ENCODE measurements at regions not wholly inside any gene's neighbourhood (a gene's known extent, or its start where the extent isn't known, plus 50 kb on each side); places are given as distances from the start of the nearest gene placed in this dataset.

DNA sequence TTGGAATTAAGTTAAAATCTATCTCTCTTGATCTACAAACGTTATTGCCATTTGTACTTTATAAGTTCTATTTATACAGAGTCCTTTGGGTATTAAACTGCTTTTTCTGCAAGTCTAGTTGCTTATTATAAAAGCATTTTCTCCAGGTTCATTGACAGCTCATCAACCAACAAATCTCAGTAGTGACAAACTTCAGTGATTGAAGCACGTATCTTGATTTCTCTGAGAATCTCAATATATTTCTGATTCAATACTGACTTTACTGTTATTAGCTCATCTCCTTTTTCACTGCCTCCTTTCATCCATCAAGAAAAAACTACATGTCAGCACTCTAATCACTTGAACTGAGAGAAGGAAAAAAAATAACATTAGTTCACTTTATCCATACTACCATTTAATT is 630.2 kb downstream of the ARAP2 start:
- TF ChIP-seq, protein P1, sequence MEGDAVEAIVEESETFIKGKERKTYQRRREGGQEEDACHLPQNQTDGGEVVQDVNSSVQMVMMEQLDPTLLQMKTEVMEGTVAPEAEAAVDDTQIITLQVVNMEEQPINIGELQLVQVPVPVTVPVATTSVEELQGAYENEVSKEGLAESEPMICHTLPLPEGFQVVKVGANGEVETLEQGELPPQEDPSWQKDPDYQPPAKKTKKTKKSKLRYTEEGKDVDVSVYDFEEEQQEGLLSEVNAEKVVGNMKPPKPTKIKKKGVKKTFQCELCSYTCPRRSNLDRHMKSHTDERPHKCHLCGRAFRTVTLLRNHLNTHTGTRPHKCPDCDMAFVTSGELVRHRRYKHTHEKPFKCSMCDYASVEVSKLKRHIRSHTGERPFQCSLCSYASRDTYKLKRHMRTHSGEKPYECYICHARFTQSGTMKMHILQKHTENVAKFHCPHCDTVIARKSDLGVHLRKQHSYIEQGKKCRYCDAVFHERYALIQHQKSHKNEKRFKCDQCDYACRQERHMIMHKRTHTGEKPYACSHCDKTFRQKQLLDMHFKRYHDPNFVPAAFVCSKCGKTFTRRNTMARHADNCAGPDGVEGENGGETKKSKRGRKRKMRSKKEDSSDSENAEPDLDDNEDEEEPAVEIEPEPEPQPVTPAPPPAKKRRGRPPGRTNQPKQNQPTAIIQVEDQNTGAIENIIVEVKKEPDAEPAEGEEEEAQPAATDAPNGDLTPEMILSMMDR (IDR thresholded peaks at IDR 0.05; ENCODE audit: low read depth, low read length) = no peak
- DNase-seq (ENCODE audit: extremely low read depth, low read depth) = no peak

DNA sequence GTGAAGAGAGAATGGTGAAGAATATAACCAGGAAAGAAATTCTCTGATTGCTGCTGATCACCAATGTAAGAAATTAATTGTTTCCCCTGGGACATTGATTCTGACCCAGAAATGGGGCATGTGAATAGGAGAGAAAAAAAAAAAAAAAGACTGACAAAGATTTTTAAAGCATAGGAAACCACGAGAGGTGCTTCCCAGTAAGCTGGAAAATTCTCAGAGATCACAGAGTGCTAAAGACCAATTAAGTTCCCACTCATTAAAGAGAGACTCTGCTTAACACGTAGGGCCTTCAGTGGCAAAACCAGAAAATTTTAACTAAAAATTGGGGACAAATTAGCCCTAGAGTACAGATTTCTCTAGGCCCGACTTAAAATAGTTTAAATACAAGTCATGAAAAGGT is 604.4 kb downstream of the ARAP2 start:
- TF ChIP-seq, protein P1 (IDR thresholded peaks at IDR 0.05; ENCODE audit: low read depth, low read length) = no peak
- DNase-seq (ENCODE audit: extremely low read depth, low read depth) = no peak

DNA sequence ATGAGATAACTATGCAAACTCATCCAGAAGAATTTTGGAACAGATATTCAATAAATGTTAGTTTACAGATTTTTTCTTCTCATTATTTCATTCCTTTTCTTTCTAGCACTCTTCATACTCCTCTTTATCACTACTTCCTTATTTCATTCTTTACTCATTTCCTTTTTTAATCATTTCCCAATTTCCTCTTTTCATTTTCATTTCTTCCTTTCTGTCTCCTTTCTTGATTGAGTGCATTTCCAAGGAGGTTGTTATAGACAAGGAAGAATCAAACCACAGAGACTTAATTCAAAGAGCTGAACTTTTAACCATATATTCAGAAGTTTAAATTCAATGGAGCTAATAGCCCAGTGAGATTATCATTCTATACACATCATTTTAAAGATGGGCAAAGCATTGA is 600.7 kb downstream of the ARAP2 start:
- DNase-seq (ENCODE audit: extremely low read depth, low read depth) = no peak
- TF ChIP-seq, protein P1 (IDR thresholded peaks at IDR 0.05; ENCODE audit: low read depth, low read length) = no peak

DNA sequence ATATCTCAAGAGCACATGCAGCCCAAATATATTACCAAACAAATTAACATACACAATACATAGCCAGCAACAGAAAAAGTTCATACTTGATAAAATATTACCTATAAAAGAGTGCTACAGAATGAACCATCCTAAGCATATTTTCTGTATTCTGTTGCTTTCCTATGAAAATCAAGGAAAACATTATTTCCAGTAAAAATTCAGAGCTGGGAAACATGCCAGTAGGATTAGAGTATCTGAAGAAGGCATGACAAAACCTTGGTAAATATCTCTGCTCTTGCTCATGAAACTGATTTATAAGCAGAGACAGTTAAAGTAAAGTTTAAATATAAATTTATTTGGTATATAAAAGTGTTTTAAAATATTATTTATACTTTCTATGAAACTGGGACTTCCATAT is 599.7 kb downstream of the ARAP2 start:
- TF ChIP-seq, protein P1 (IDR thresholded peaks at IDR 0.05; ENCODE audit: low read depth, low read length) = no peak

DNA sequence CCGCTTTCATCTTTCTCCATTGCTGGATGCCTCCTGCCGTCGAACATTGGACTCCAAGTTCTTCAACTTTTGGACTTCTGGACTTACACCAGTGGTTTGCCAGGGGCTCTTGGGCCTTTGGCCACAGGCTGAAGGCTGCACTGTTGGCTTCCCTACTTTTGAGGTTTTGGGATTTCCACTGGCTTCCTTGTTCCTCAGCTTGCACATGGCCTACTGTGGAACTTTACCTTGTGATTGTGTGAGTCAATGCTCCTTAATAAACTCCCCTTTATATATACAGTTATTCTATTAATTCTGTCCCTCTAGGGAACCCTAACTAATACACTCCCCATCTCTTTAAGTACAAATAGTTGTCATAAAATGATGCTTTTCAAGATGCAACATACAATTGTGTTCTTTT is 595.3 kb downstream of the ARAP2 start:
- TF ChIP-seq, protein P1 (IDR thresholded peaks at IDR 0.05; ENCODE audit: low read depth, low read length) = no peak
- no peak for DNase-seq (ENCODE audit: extremely low read depth, low read depth)

More for the DNA sequence above, 599.7 kb downstream of the ARAP2 start:
- DNase-seq (ENCODE audit: extremely low read depth, low read depth) = no peak

DNA sequence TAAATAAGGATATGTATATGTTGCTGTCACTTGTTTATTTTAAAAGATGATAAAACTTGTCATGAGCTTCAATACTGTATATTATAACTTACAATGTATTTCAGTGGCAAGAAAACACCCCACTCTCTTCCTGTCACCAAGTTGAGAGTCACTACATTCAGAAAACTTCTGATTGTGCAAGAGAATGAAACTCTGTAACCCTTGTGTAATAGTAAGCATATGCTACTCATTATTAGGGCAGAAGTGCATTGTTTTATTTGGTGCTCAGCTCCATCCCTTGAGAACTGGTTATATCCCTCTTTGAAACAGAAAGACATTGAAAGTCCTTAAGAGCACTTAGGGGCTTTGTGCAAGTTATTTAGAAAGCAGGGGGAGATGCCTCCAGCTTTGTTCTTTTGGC is 594.5 kb downstream of the ARAP2 start:
- DNase-seq (ENCODE audit: extremely low read depth, low read depth) = no peak
- TF ChIP-seq, protein P1 (IDR thresholded peaks at IDR 0.05; ENCODE audit: low read depth, low read length) = no peak

DNA sequence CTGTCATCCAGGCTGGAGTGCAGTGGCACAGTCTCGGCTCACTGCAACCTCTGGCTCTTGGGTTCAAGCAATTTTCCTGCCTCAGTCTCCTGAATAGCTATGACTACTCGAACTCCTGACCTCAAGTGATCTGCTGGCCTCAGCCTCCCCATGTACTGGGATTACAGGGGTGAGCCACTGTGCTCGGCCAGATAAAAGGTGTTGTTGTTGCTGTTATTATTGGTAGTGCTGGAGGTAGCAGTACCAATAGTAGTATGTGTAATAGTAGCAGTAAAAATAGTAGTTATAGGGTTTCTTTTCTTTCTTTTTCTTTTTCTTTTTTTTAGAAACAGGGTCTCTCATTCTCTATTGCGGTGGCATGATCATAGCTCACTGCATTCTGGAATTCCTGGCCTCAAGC is 592.1 kb downstream of the ARAP2 start:
- no peak for DNase-seq (ENCODE audit: extremely low read depth, low read depth)
- TF ChIP-seq, protein P1 (IDR thresholded peaks at IDR 0.05; ENCODE audit: low read depth, low read length) = no peak
